IPS DF 6.9 (cell line): ENCODE measurements at regions not wholly inside any gene's neighbourhood (a gene's known extent, or its start where the extent isn't known, plus 50 kb on each side); places are given as distances from the start of the nearest gene placed in this dataset.

Source experiments
- DNase-seq: peaks from one replicate; pipeline ENCODE4 v3.0.0-alpha.2; 2013; ENCODE audit warnings: low read depth, low spot score
- H3K27ac ChIP-seq: one replicate; pipeline ENCODE4 v1.5.1; 2013; ENCODE audit warnings: low read length, control low read depth
- H3K27me3 ChIP-seq: 2 replicates; pipeline ENCODE4 v1.6.1; 2013; ENCODE audit warnings: mild to moderate bottlenecking, low read length; ENCODE audit not compliant: control insufficient read depth, insufficient read depth
- H3K36me3 ChIP-seq: 2 replicates; pipeline ENCODE4 v1.6.1; 2013; ENCODE audit warnings: low read length; ENCODE audit not compliant: control insufficient read depth, insufficient read depth
- H3K4me1 ChIP-seq: 2 replicates; pipeline ENCODE4 v1.6.1; 2013; ENCODE audit warnings: low read length; ENCODE audit not compliant: control insufficient read depth, insufficient read depth
- H3K4me3 ChIP-seq: 2 replicates; pipeline ENCODE4 v1.5.1; 2013; ENCODE audit warnings: mild to moderate bottlenecking, low read length
- H3K9me3 ChIP-seq: 2 replicates; pipeline ENCODE4 v1.6.1; 2013; ENCODE audit warnings: low read length, inconsistent platforms; ENCODE audit not compliant: control insufficient read depth, insufficient read depth
- WGBS: extraction: QIAGEN DNeasy Blood & Tissue Kit; methylation state at CpG from one replicate; pipeline ENCODE4 v1.1.7; 2013; ENCODE audit warnings: mixed read lengths, missing lambda C conversion rate; ENCODE audit not compliant: insufficient read length, insufficient coverage; 5-methylcytosine and 5-hydroxymethylcytosine counted together

GRCh38 chr4:19693936-19694570 lies 557.7 kb upstream of the SLIT2 start:
- Histone ChIP-seq H3K9me3 (no peaks in the 10 kb centered on the region), H3K4me1 (no peaks in the 10 kb centered on the region), H3K36me3 (no peaks in the 10 kb centered on the region), H3K4me3 (no peak overlapping the region), H3K27me3 (no peaks in the 10 kb centered on the region), H3K27ac (no peak overlapping the region)
- DNase-seq: no peak
- no CpG with 5 or more reads among the region's 5 CpGs for WGBS

- no peak overlapping the region for H3K27ac ChIP-seq
- WGBS: no CpG with 5 or more reads among the region's 3 CpGs
- no peaks in the 10 kb centered on the region for H3K9me3 ChIP-seq
- H3K36me3 ChIP-seq: no peaks in the 10 kb centered on the region
- no peaks in the 10 kb centered on the region for H3K4me1 ChIP-seq
- no peaks in the 10 kb centered on the region for H3K27me3 ChIP-seq
- no peak overlapping the region for H3K4me3 ChIP-seq
- no peak for DNase-seq
These were observed 562.2 kb upstream of the SLIT2 start for GRCh38 chr4:19689511-19689910.

GRCh38 chr4:19686456-19686855 lies 565.2 kb upstream of the SLIT2 start:
- H3K4me1 ChIP-seq: no peaks in the 10 kb centered on the region
- no peak overlapping the region for H3K4me3 ChIP-seq
- H3K27ac ChIP-seq: no peak overlapping the region
- H3K36me3 ChIP-seq: no peaks in the 10 kb centered on the region
- no peaks in the 10 kb centered on the region for H3K9me3 ChIP-seq
- no peaks in the 10 kb centered on the region for H3K27me3 ChIP-seq
- DNase-seq: no peak

GRCh38 chr4:19684084-19684483 lies 567.6 kb upstream of the SLIT2 start:
- H3K36me3 ChIP-seq: no peaks in the 10 kb centered on the region
- no peak overlapping the region for H3K27ac ChIP-seq
- DNase-seq: no peak
- H3K4me3 ChIP-seq: no peak overlapping the region
- no peaks in the 10 kb centered on the region for H3K9me3 ChIP-seq
- WGBS: no CpG with 5 or more reads among the region's 7 CpGs
- H3K4me1 ChIP-seq: no peaks in the 10 kb centered on the region
- no peaks in the 10 kb centered on the region for H3K27me3 ChIP-seq

GRCh38 chr4:19683426-19683825 lies 568.3 kb upstream of the SLIT2 start:
- H3K9me3 ChIP-seq: no peaks in the 10 kb centered on the region
- no peaks in the 10 kb centered on the region for H3K27me3 ChIP-seq
- WGBS: no CpG with 5 or more reads among the region's 4 CpGs

GRCh38 chr4:19677211-19677610 lies 574.5 kb upstream of the SLIT2 start:
- no peak overlapping the region for H3K4me3 ChIP-seq
- H3K9me3 ChIP-seq: no peaks in the 10 kb centered on the region
- DNase-seq: no peak
- no peaks in the 10 kb centered on the region for H3K4me1 ChIP-seq
- no peaks in the 10 kb centered on the region for H3K27me3 ChIP-seq
- no peaks in the 10 kb centered on the region for H3K36me3 ChIP-seq
- no peak overlapping the region for H3K27ac ChIP-seq

More at GRCh38 chr4:19683426-19683825, 568.3 kb upstream of the SLIT2 start:
- H3K36me3 ChIP-seq: no peaks in the 10 kb centered on the region
- H3K4me1 ChIP-seq: no peaks in the 10 kb centered on the region
- H3K4me3 ChIP-seq: no peak overlapping the region
- DNase-seq: no peak
- no peak overlapping the region for H3K27ac ChIP-seq

GRCh38 chr4:19675172-19675811 lies 576.4 kb upstream of the SLIT2 start:
- no peak for DNase-seq

GRCh38 chr4:19659101-19659500 lies 592.6 kb upstream of the SLIT2 start:
- Histone ChIP-seq H3K9me3 (no peaks in the 10 kb centered on the region), H3K36me3 (no peaks in the 10 kb centered on the region), H3K27ac (no peak overlapping the region), H3K4me3 (no peak overlapping the region), H3K27me3 (no peaks in the 10 kb centered on the region), H3K4me1 (no peaks in the 10 kb centered on the region)
- no CpG with 5 or more reads among the region's 5 CpGs for WGBS
- DNase-seq: no peak

More at GRCh38 chr4:19675172-19675811, 576.4 kb upstream of the SLIT2 start:
- H3K4me1 ChIP-seq: no peaks in the 10 kb centered on the region
- H3K36me3 ChIP-seq: no peaks in the 10 kb centered on the region
- H3K27me3 ChIP-seq: no peaks in the 10 kb centered on the region
- no peak overlapping the region for H3K27ac ChIP-seq
- H3K4me3 ChIP-seq: no peak overlapping the region
- WGBS: no CpG with 5 or more reads among the region's 4 CpGs
- H3K9me3 ChIP-seq: no peaks in the 10 kb centered on the region

GRCh38 chr4:19657856-19658255 lies 593.8 kb upstream of the SLIT2 start:
- no peaks in the 10 kb centered on the region for H3K36me3 ChIP-seq
- no peak for DNase-seq
- no peak overlapping the region for H3K4me3 ChIP-seq
- no peaks in the 10 kb centered on the region for H3K9me3 ChIP-seq
- H3K4me1 ChIP-seq: no peaks in the 10 kb centered on the region
- WGBS: no CpG with 5 or more reads among the region's 3 CpGs
- no peaks in the 10 kb centered on the region for H3K27me3 ChIP-seq
- H3K27ac ChIP-seq: no peak overlapping the region

- Histone ChIP-seq H3K27me3 (no peaks in the 10 kb centered on the region), H3K36me3 (no peaks in the 10 kb centered on the region), H3K4me3 (no peak overlapping the region)
These were observed 596.0 kb upstream of the SLIT2 start for GRCh38 chr4:19655666-19656065.

More at GRCh38 chr4:19655666-19656065, 596.0 kb upstream of the SLIT2 start:
- WGBS: no CpG with 5 or more reads among the region's 5 CpGs
- Histone ChIP-seq H3K27ac (no peak overlapping the region), H3K9me3 (no peaks in the 10 kb centered on the region), H3K4me1 (no peaks in the 10 kb centered on the region)
- no peak for DNase-seq
